ENCODE measurements at regions not wholly inside any gene's neighbourhood (a gene's known extent, or its start where the extent isn't known, plus 50 kb on each side); places are given as distances from the start of the nearest gene placed in this dataset.

- intact Hi-C loops (cut with DNase I): no loop called here
- no peak for FAIRE-seq
- H3K27ac ChIP-seq (ENCODE audit: low read depth in 2 of 2, low read length in 2 of 2): no peak overlapping the region
Observed at GRCh38 chr10:83283151-83283550, 856.2 kb upstream of the GHITM start.

GRCh38 chr10:83287374-83287773 lies 851.9 kb upstream of the GHITM start:
- H3K4me1 ChIP-seq (ENCODE audit: control insufficient read depth in 2 of 3, insufficient read depth in 2 of 3, low read depth in 1 of 3, low read length in 3 of 3): no peaks in the 10 kb centered on the region
- H3K9ac ChIP-seq (ENCODE audit: low read length in 3 of 3): no peak overlapping the region
- H3K9me3 ChIP-seq (ENCODE audit: control insufficient read depth in 2 of 3, insufficient read depth in 1 of 3, low read length in 3 of 3): no peaks in the 10 kb centered on the region
- TF ChIP-seq CTCF (IDR thresholded peaks at IDR 0.05; ENCODE audit: borderline replicate concordance, extremely low read depth, insufficient read depth): no peak
- intact Hi-C loops (cut with DNase I): no loop called here
- no peak for FAIRE-seq
- no peak overlapping the region for H3K27ac ChIP-seq (ENCODE audit: low read depth in 2 of 2, low read length in 2 of 2)
- no peak overlapping the region for H3K4me3 ChIP-seq (ENCODE audit: low read length in 3 of 3)
- H3K27me3 ChIP-seq (ENCODE audit: control insufficient read depth, insufficient read depth, low read length): no peaks in the 10 kb centered on the region
- no peak for DNase-seq
- H3K36me3 ChIP-seq (ENCODE audit: control insufficient read depth in 2 of 3, insufficient read depth in 3 of 3, low read length in 3 of 3): no peaks in the 10 kb centered on the region

More at GRCh38 chr10:83283151-83283550, 856.2 kb upstream of the GHITM start:
- no peak overlapping the region for H3K9ac ChIP-seq (ENCODE audit: low read length in 3 of 3)
- no peaks in the 10 kb centered on the region for H3K9me3 ChIP-seq (ENCODE audit: control insufficient read depth in 2 of 3, insufficient read depth in 1 of 3, low read length in 3 of 3)
- no peaks in the 10 kb centered on the region for H3K36me3 ChIP-seq (ENCODE audit: control insufficient read depth in 2 of 3, insufficient read depth in 3 of 3, low read length in 3 of 3)
- no peaks in the 10 kb centered on the region for H3K4me1 ChIP-seq (ENCODE audit: control insufficient read depth in 2 of 3, insufficient read depth in 2 of 3, low read depth in 1 of 3, low read length in 3 of 3)
- TF ChIP-seq CTCF (IDR thresholded peaks at IDR 0.05; ENCODE audit: borderline replicate concordance, extremely low read depth, insufficient read depth): no peak
- H3K27me3 ChIP-seq (ENCODE audit: control insufficient read depth, insufficient read depth, low read length): no peaks in the 10 kb centered on the region
- no peak overlapping the region for H3K4me3 ChIP-seq (ENCODE audit: low read length in 3 of 3)
- no peak for DNase-seq

DNA sequence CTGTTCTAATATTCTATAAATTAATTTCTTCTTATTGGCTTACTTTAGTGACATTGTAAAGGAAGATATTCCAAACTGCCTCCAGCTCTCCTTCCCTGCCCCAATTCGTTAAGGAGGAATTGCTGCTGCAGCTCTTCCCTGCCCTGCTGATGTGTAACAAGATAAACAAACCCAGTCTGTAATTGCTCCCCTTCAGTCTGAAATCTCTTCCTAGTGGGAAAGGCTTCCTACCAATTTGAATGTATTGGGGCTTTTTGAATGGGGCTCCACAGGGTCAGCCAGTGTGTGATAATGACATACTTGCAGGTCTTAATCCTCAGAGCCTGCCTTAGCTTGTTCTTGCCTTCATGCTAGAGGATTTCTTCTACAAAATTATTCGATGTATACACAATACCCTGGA lies 849.9 kb upstream of the GHITM start:
- TF ChIP-seq CTCF (IDR thresholded peaks at IDR 0.05; ENCODE audit: borderline replicate concordance, extremely low read depth, insufficient read depth): no peak
- intact Hi-C loops (cut with DNase I): no loop called here
- FAIRE-seq: no peak
- no peaks in the 10 kb centered on the region for H3K9me3 ChIP-seq (ENCODE audit: control insufficient read depth in 2 of 3, insufficient read depth in 1 of 3, low read length in 3 of 3)
- no peaks in the 10 kb centered on the region for H3K36me3 ChIP-seq (ENCODE audit: control insufficient read depth in 2 of 3, insufficient read depth in 3 of 3, low read length in 3 of 3)
- H3K4me3 ChIP-seq (ENCODE audit: low read length in 3 of 3): no peak overlapping the region
- no peaks in the 10 kb centered on the region for H3K27me3 ChIP-seq (ENCODE audit: control insufficient read depth, insufficient read depth, low read length)
- H3K27ac ChIP-seq (ENCODE audit: low read depth in 2 of 2, low read length in 2 of 2): no peak overlapping the region
- H3K4me1 ChIP-seq (ENCODE audit: control insufficient read depth in 2 of 3, insufficient read depth in 2 of 3, low read depth in 1 of 3, low read length in 3 of 3): no peaks in the 10 kb centered on the region
- no peak for DNase-seq
- no peak overlapping the region for H3K9ac ChIP-seq (ENCODE audit: low read length in 3 of 3)

DNA sequence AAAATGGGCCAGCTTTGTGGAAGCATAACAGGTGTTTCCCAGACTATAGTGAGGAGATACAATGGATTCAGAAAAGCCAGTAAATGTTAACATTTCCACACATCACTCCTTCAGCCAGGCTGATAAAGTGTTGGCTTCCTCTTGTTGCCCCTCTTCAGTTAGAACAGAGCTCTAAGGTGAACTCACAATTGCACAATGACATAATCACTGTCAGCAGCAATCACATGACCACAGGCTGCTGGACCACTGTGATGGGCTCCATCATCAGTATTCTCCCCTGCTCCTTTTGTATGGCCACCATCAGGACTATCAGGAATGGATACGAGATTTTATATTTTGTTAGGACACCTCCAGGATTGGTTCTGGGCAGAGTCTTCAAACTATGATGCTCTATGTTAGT lies 849.4 kb upstream of the GHITM start:
- intact Hi-C loops (cut with DNase I): no loop called here
- FAIRE-seq: no peak

More for the DNA sequence above, 849.4 kb upstream of the GHITM start:
- no peaks in the 10 kb centered on the region for H3K27me3 ChIP-seq (ENCODE audit: control insufficient read depth, insufficient read depth, low read length)
- TF ChIP-seq CTCF (IDR thresholded peaks at IDR 0.05; ENCODE audit: borderline replicate concordance, extremely low read depth, insufficient read depth): no peak
- no peak overlapping the region for H3K9ac ChIP-seq (ENCODE audit: low read length in 3 of 3)
- no peak overlapping the region for H3K4me3 ChIP-seq (ENCODE audit: low read length in 3 of 3)
- no peaks in the 10 kb centered on the region for H3K36me3 ChIP-seq (ENCODE audit: control insufficient read depth in 2 of 3, insufficient read depth in 3 of 3, low read length in 3 of 3)
- no peaks in the 10 kb centered on the region for H3K9me3 ChIP-seq (ENCODE audit: control insufficient read depth in 2 of 3, insufficient read depth in 1 of 3, low read length in 3 of 3)
- no peak for DNase-seq
- no peaks in the 10 kb centered on the region for H3K4me1 ChIP-seq (ENCODE audit: control insufficient read depth in 2 of 3, insufficient read depth in 2 of 3, low read depth in 1 of 3, low read length in 3 of 3)
- no peak overlapping the region for H3K27ac ChIP-seq (ENCODE audit: low read depth in 2 of 2, low read length in 2 of 2)
